ENCODE measurements at regions not wholly inside any gene's neighbourhood (a gene's known extent, or its start where the extent isn't known, plus 50 kb on each side); places are given as distances from the start of the nearest gene placed in this dataset.

DNA sequence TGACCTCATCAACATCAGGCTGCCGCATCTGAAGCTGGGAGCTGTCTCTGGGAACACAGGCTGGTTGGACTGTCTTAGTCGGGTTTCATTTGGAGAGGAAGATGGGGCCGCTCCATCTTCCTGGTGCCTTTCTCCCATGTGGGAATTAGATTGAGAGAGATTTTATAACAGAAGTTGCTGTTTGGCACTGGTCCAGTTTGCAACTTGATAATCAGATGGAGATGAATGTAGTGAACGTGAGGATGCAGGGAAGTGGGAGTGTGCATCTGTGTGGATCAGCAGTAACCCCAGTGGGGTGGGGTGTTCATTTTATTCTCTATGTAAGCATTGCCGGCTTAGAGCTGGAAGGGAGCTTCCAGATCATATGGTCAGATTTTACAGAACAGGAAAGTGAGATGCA, 250.9 kb downstream of the DCDC2C start:
- Histone ChIP-seq H3K27me3 (ENCODE audit: insufficient read depth, low read depth, severe bottlenecking) (no peaks in the 10 kb centered on the region), H3K4me3 (ENCODE audit: low read depth, low read length) (no peak overlapping the region), H3K9me3 (ENCODE audit: severe bottlenecking) (peaks cover 12% of the 10 kb centered on the region), H3K36me3 (no peaks in the 10 kb centered on the region), H3K27ac (no peak overlapping the region)
- TF ChIP-seq, protein P1, sequence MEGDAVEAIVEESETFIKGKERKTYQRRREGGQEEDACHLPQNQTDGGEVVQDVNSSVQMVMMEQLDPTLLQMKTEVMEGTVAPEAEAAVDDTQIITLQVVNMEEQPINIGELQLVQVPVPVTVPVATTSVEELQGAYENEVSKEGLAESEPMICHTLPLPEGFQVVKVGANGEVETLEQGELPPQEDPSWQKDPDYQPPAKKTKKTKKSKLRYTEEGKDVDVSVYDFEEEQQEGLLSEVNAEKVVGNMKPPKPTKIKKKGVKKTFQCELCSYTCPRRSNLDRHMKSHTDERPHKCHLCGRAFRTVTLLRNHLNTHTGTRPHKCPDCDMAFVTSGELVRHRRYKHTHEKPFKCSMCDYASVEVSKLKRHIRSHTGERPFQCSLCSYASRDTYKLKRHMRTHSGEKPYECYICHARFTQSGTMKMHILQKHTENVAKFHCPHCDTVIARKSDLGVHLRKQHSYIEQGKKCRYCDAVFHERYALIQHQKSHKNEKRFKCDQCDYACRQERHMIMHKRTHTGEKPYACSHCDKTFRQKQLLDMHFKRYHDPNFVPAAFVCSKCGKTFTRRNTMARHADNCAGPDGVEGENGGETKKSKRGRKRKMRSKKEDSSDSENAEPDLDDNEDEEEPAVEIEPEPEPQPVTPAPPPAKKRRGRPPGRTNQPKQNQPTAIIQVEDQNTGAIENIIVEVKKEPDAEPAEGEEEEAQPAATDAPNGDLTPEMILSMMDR (IDR thresholded peaks at IDR 0.05; ENCODE audit: low read depth, low read length): no peak
- DNase-seq: no peak

- Histone ChIP-seq H3K9me3 (ENCODE audit: severe bottlenecking) (peaks cover 4% of the 10 kb centered on the region), H3K27me3 (ENCODE audit: insufficient read depth, low read depth, severe bottlenecking) (no peaks in the 10 kb centered on the region), H3K4me3 (ENCODE audit: low read depth, low read length) (no peak overlapping the region), H3K36me3 (no peaks in the 10 kb centered on the region), H3K27ac (no peak overlapping the region)
- TF ChIP-seq, protein P1 (IDR thresholded peaks at IDR 0.05; ENCODE audit: low read depth, low read length): no peak
- DNase-seq: no peak
These were observed 253.0 kb downstream of the DCDC2C start for GRCh38 chr2:3956406-3956805.

GRCh38 chr2:3956892-3957291, 253.5 kb downstream of the DCDC2C start:
- Histone ChIP-seq H3K27ac (no peak overlapping the region), H3K9me3 (ENCODE audit: severe bottlenecking) (no peaks in the 10 kb centered on the region), H3K27me3 (ENCODE audit: insufficient read depth, low read depth, severe bottlenecking) (no peaks in the 10 kb centered on the region), H3K4me3 (ENCODE audit: low read depth, low read length) (no peak overlapping the region), H3K36me3 (no peaks in the 10 kb centered on the region)
- no peak for DNase-seq
- TF ChIP-seq, protein P1 (IDR thresholded peaks at IDR 0.05; ENCODE audit: low read depth, low read length): no peak

- Histone ChIP-seq H3K9me3 (ENCODE audit: severe bottlenecking) (no peaks in the 10 kb centered on the region), H3K27me3 (ENCODE audit: insufficient read depth, low read depth, severe bottlenecking) (no peaks in the 10 kb centered on the region), H3K4me3 (ENCODE audit: low read depth, low read length) (no peak overlapping the region), H3K36me3 (no peaks in the 10 kb centered on the region), H3K27ac (no peak overlapping the region)
- DNase-seq: no peak
- TF ChIP-seq, protein P1 (IDR thresholded peaks at IDR 0.05; ENCODE audit: low read depth, low read length): no peak
These were observed 255.1 kb downstream of the DCDC2C start for GRCh38 chr2:3958465-3958864.

DNA sequence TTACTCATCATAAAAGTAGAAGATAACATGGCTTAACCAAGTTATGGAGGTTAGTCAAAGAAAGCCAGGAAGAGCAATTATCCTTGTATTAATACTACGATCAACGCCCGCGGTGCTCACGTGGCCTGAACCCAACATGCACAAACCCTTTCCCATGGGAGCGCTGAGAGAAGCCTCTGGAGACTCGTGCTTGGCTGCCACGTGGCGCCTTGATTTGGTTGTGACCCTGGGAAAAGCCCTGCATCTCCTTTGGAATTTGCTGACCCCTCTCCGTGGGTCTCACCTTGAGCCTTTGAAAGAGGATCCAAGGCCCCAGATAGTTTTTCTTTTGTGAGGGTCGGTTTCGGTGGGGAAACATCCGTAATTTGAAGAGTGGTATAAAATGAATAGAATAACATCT, 255.6 kb downstream of the DCDC2C start:
- TF ChIP-seq, protein P1 (IDR thresholded peaks at IDR 0.05; ENCODE audit: low read depth, low read length): no peak
- Histone ChIP-seq H3K9me3 (ENCODE audit: severe bottlenecking) (no peaks in the 10 kb centered on the region), H3K36me3 (no peaks in the 10 kb centered on the region), H3K27me3 (ENCODE audit: insufficient read depth, low read depth, severe bottlenecking) (no peaks in the 10 kb centered on the region), H3K4me3 (ENCODE audit: low read depth, low read length) (no peak overlapping the region), H3K27ac (no peak overlapping the region)
- no peak for DNase-seq

- no peak overlapping the region for H3K27ac ChIP-seq
- no peaks in the 10 kb centered on the region for H3K9me3 ChIP-seq (ENCODE audit: severe bottlenecking)
- no peak for DNase-seq
- H3K36me3 ChIP-seq: no peaks in the 10 kb centered on the region
- H3K4me3 ChIP-seq (ENCODE audit: low read depth, low read length): no peak overlapping the region
- no peaks in the 10 kb centered on the region for H3K27me3 ChIP-seq (ENCODE audit: insufficient read depth, low read depth, severe bottlenecking)
- TF ChIP-seq, protein P1 (IDR thresholded peaks at IDR 0.05; ENCODE audit: low read depth, low read length): peak; percentile 72
These were observed 256.0 kb downstream of the DCDC2C start for GRCh38 chr2:3959372-3959771.

Measured in WERI-Rb-1 (cell line).